ENCODE measurements at regions not wholly inside any gene's neighbourhood (a gene's known extent, or its start where the extent isn't known, plus 50 kb on each side); places are given as distances from the start of the nearest gene placed in this dataset.

DNA sequence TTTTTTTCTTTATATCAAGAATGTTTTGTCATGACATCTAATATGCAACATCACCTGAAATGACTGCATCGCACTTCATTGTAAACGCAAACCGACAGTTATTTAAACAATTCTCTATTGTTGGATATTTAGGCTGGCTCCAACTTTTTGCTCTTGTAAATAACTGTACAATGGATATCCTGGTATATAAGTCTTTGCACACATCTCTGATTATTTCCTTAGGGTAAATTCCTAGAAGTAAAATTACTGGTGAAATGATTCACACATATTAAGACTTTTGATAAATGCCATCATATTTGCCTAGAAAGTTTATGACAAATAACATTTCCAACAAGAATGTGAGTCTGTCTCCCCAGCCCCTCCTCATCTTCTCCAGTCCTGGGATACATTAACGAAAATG lies 154.7 kb downstream of the TFAP2C start:
- TF ChIP-seq, protein P1, sequence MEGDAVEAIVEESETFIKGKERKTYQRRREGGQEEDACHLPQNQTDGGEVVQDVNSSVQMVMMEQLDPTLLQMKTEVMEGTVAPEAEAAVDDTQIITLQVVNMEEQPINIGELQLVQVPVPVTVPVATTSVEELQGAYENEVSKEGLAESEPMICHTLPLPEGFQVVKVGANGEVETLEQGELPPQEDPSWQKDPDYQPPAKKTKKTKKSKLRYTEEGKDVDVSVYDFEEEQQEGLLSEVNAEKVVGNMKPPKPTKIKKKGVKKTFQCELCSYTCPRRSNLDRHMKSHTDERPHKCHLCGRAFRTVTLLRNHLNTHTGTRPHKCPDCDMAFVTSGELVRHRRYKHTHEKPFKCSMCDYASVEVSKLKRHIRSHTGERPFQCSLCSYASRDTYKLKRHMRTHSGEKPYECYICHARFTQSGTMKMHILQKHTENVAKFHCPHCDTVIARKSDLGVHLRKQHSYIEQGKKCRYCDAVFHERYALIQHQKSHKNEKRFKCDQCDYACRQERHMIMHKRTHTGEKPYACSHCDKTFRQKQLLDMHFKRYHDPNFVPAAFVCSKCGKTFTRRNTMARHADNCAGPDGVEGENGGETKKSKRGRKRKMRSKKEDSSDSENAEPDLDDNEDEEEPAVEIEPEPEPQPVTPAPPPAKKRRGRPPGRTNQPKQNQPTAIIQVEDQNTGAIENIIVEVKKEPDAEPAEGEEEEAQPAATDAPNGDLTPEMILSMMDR (IDR thresholded peaks at IDR 0.05; ENCODE audit: low read length) = no peak
- no peak for TF ChIP-seq EZH2 (IDR thresholded peaks at IDR 0.05; ENCODE audit: borderline replicate concordance, low read length)
